ENCODE measurements at regions not wholly inside any gene's neighbourhood (a gene's known extent, or its start where the extent isn't known, plus 50 kb on each side); places are given as distances from the start of the nearest gene placed in this dataset.

DNA sequence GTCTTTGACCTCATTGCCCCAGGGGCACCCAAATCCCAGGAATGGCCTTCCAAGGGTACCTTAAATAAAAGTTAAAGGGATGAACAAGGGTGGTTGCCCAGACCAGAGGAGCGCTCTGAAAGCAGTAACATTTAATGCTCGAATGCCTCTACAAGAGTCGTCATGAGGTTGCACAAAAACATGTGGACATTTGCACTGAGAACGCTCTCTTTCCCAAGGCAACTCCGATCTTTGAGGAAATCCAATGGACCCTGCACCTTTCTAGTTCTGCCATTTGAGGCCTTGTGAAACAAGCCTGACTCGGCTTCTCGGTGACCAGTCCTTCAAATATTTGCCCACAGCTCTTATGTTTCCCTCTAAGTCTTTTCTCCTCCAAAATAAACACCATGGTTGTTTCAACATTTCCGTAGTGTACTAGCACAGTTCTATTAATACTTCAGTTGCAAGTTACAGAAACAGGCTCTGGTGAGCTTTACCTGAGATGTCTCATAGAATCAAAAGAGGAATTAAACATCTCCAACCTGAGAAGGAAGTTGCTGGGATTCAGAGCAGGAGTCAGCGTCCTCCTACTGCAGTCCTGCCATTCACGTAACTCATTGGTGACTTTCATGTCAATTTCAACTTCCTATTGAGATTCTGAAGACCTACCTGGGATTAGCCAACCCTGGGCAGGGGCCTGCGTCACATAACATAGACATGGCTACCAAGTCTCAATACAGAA lies 168.8 kb upstream of the RAI14 start:
- Histone ChIP-seq H3K9me3 (ENCODE audit: control insufficient read depth, insufficient read depth, low read length) (no peaks in the 10 kb centered on the region), H3K27ac (ENCODE audit: low read depth, low read length) (no peak overlapping the region), H3K9ac (ENCODE audit: low read depth, low read length) (no peak overlapping the region), H3K4me1 (ENCODE audit: control insufficient read depth, insufficient read depth, low read length) (peaks cover 44% of the 10 kb centered on the region), H3K27me3 (ENCODE audit: control insufficient read depth, insufficient read depth, low read length) (no peaks in the 10 kb centered on the region), H3K4me3 (ENCODE audit: low read depth, low read length) (no peak overlapping the region), H3K36me3 (ENCODE audit: control insufficient read depth, insufficient read depth, low read length) (no peaks in the 10 kb centered on the region)

DNA sequence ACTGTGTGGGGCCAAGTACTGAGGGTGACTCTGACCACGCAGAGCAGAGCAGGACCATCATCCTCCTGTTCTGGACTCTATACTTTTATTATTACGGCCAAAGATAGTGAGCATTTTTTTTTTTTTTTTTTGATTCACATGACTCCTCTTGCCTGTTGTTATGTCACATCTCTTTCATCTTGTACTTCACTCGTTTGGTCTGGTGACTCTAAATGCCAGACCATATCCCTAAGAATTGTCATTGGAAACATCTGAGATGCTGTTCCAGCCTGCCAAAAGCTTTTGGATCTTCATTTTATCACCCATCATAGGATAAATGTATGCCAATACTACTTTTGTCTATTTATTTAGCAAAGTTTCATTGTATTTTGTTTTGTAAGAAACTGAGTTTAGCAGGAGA lies 168.2 kb upstream of the RAI14 start:
- no peak overlapping the region for H3K9ac ChIP-seq (ENCODE audit: low read depth, low read length)

DNA sequence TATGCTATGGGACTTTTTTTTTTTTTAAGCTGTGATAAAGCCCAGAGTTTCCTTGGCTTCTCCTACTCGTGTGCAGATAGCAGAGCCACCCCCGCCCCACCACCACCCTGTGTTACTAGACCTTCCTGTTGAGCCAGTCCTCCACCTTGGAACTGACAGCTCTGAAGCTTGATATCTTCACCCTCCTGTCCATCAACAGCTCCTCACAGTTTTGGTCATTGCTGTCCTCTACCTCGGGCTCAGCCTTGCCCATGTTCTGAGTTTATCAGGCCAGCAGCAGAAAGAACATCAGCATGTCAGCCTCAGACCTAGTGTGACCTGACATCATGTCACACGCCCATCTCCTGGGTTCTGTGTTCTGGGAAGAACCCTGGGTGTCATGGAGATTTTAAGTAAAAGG lies 167.1 kb upstream of the RAI14 start:
- H3K27me3 ChIP-seq (ENCODE audit: control insufficient read depth, insufficient read depth, low read length): no peaks in the 10 kb centered on the region
- no peaks in the 10 kb centered on the region for H3K9me3 ChIP-seq (ENCODE audit: control insufficient read depth, insufficient read depth, low read length)
- no peak overlapping the region for H3K9ac ChIP-seq (ENCODE audit: low read depth, low read length)
- H3K4me3 ChIP-seq (ENCODE audit: low read depth, low read length): no peak overlapping the region
- no peaks in the 10 kb centered on the region for H3K36me3 ChIP-seq (ENCODE audit: control insufficient read depth, insufficient read depth, low read length)
- H3K27ac ChIP-seq (ENCODE audit: low read depth, low read length): no peak overlapping the region
- H3K4me1 ChIP-seq (ENCODE audit: control insufficient read depth, insufficient read depth, low read length): peaks cover 34% of the 10 kb centered on the region

More for the DNA sequence above, 168.2 kb upstream of the RAI14 start:
- no peaks in the 10 kb centered on the region for H3K27me3 ChIP-seq (ENCODE audit: control insufficient read depth, insufficient read depth, low read length)
- peaks cover 44% of the 10 kb centered on the region for H3K4me1 ChIP-seq (ENCODE audit: control insufficient read depth, insufficient read depth, low read length)
- H3K27ac ChIP-seq (ENCODE audit: low read depth, low read length): no peak overlapping the region
- no peaks in the 10 kb centered on the region for H3K36me3 ChIP-seq (ENCODE audit: control insufficient read depth, insufficient read depth, low read length)
- no peak overlapping the region for H3K4me3 ChIP-seq (ENCODE audit: low read depth, low read length)
- no peaks in the 10 kb centered on the region for H3K9me3 ChIP-seq (ENCODE audit: control insufficient read depth, insufficient read depth, low read length)

DNA sequence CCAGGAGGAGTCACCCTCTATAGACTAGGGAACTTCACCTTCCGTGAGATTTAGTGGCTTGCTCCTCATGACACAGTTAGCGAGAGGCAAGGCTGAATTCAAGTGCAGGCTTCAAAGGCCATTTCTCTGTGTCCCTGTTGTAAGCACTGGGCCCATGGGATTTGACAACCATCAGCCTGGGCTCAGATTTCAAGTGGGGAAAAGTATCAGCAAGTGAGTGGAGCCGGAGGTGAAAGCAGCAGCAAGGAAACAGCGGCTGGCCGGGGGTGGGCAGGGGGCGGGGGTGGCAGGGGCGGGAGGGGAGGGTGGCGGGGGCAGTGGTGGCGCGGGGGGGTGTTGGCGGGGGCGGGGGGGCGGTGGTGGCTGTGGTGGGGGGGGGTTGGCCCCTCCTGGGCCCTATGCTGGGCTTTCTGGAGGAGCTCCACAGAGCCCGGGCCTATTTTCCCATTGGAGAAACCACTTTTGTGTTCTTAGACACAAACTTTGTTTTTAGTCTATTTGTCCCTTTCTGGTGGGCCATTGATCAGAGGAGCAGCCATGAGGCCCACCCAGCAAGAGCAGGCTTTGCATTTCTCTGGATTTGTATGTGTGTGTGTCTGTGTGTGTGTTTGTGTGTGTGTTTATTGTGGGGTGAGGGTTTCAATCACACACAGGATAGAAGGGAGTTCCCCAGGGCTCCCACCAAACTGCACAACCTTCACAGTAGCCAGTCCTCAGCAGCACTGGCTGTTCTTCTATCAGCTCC lies 165.4 kb upstream of the RAI14 start:
- Histone ChIP-seq H3K4me3 (ENCODE audit: low read depth, low read length) (peak overlapping the region; percentile 17; the same call in 1 of the 2 replicates), H3K27me3 (ENCODE audit: control insufficient read depth, insufficient read depth, low read length) (no peaks in the 10 kb centered on the region), H3K9ac (ENCODE audit: low read depth, low read length) (no peak overlapping the region), H3K36me3 (ENCODE audit: control insufficient read depth, insufficient read depth, low read length) (no peaks in the 10 kb centered on the region), H3K4me1 (ENCODE audit: control insufficient read depth, insufficient read depth, low read length) (peaks cover 27% of the 10 kb centered on the region), H3K9me3 (ENCODE audit: control insufficient read depth, insufficient read depth, low read length) (peaks cover 3% of the 10 kb centered on the region; the same call in 1 of the 2 replicates), H3K27ac (ENCODE audit: low read depth, low read length) (peak overlapping the region; percentile 61)

DNA sequence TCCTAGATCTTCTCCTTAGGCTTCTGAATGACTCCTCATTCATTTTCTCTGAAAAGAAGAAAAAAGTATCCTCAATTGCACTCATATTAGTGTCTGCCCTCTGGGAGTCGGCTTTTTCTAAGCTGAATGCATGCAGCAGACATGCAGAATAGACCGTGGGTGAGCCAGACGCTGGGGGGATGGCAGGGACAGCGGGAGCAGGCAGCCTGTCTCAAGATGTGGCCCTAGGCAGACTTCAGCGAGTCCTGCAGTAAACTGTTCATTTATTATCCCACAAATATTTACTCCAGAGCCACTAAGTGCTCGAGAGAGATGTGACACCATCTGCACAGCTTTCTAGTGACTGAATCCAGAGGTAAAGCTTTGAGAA lies 164.9 kb upstream of the RAI14 start:
- Histone ChIP-seq H3K27me3 (ENCODE audit: control insufficient read depth, insufficient read depth, low read length) (no peaks in the 10 kb centered on the region), H3K27ac (ENCODE audit: low read depth, low read length) (peak overlapping the region; percentile 51), H3K4me1 (ENCODE audit: control insufficient read depth, insufficient read depth, low read length) (peaks cover 22% of the 10 kb centered on the region), H3K9ac (ENCODE audit: low read depth, low read length) (no peak overlapping the region), H3K4me3 (ENCODE audit: low read depth, low read length) (no peak overlapping the region), H3K36me3 (ENCODE audit: control insufficient read depth, insufficient read depth, low read length) (no peaks in the 10 kb centered on the region), H3K9me3 (ENCODE audit: control insufficient read depth, insufficient read depth, low read length) (peaks cover 3% of the 10 kb centered on the region; the same call in 1 of the 2 replicates)

DNA sequence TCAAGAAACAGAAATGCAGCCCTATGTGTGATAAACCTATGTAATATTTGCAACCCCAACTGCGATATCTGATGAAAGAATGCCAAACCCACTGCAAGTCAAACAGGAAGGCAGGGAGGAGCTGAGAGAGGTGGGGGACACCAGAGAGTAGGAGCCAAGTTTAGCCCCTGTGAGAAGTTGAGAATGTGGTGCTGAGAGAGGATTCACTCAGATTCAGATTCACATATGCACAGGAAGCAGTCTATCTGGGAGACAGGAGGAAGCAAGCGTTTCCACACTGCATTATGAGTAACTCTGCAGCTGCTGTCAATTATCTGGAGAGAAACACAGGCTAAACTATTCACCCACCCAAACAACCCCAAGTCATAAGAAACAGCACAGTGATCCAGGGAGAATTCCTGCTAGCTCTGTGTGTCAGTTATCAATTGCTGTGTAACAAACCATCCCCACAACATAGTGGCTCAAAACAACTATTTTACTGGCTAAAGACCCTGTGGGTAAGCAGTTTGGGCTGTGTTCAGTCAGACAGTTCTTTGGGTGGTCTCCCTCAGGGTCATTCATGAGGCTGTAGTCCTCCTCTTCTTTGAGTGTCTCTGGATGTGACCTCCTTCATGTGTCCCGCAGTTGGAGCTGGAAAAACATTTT lies 161.9 kb upstream of the RAI14 start:
- Histone ChIP-seq H3K4me3 (ENCODE audit: low read depth, low read length) (no peak overlapping the region), H3K4me1 (ENCODE audit: control insufficient read depth, insufficient read depth, low read length) (peaks cover 22% of the 10 kb centered on the region), H3K27ac (ENCODE audit: low read depth, low read length) (no peak overlapping the region), H3K27me3 (ENCODE audit: control insufficient read depth, insufficient read depth, low read length) (no peaks in the 10 kb centered on the region), H3K36me3 (ENCODE audit: control insufficient read depth, insufficient read depth, low read length) (no peaks in the 10 kb centered on the region), H3K9ac (ENCODE audit: low read depth, low read length) (no peak overlapping the region), H3K9me3 (ENCODE audit: control insufficient read depth, insufficient read depth, low read length) (peaks cover 3% of the 10 kb centered on the region; the same call in 1 of the 2 replicates)

DNA sequence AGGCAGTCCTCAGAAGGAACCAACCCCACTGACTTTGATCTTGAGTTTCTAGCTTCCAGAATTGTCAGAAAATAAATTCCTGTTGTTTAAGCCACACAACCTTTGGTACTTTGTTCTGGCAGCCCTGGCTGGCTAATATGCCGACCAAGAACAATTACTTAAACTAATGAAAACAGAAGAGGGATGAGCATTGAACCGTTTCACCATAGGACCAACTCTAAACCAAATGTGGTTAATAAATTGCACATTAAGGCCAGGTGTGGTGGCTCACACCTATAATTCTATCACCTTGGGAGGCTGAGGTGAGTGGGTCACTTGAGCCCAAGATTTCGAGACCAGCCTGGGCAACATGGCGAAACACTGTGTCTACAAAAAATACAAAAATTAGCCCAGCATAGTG lies 160.9 kb upstream of the RAI14 start:
- no peak overlapping the region for H3K4me3 ChIP-seq (ENCODE audit: low read depth, low read length)
- H3K4me1 ChIP-seq (ENCODE audit: control insufficient read depth, insufficient read depth, low read length): peaks cover 20% of the 10 kb centered on the region
- H3K9ac ChIP-seq (ENCODE audit: low read depth, low read length): no peak overlapping the region
- H3K36me3 ChIP-seq (ENCODE audit: control insufficient read depth, insufficient read depth, low read length): no peaks in the 10 kb centered on the region
- H3K27me3 ChIP-seq (ENCODE audit: control insufficient read depth, insufficient read depth, low read length): no peaks in the 10 kb centered on the region
- H3K27ac ChIP-seq (ENCODE audit: low read depth, low read length): no peak overlapping the region
- H3K9me3 ChIP-seq (ENCODE audit: control insufficient read depth, insufficient read depth, low read length): peaks cover 3% of the 10 kb centered on the region; the same call in 1 of the 2 replicates

DNA sequence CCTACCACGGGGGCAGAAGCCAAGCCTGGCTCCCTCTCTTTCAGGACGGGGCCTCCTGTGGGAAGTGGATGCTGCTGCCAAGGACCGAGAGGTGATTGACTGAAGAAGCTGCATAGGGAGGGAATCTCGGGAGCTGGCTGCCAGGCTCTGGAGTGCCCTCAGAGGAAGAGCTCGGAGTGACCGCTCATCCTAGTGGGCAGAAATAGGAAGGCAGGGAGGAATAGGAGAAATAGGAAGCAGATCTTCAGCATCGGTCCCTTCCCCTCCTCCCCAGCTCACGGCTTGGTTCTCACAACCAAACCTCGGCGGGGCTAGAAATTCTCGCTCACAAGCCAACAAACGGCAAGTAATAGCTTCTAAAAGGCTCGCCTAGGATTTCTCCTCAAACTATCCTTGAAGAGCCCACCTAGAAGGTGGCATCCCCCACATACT lies 159.9 kb upstream of the RAI14 start:
- Histone ChIP-seq H3K4me1 (ENCODE audit: control insufficient read depth, insufficient read depth, low read length) (peaks cover 12% of the 10 kb centered on the region), H3K36me3 (ENCODE audit: control insufficient read depth, insufficient read depth, low read length) (no peaks in the 10 kb centered on the region), H3K9ac (ENCODE audit: low read depth, low read length) (no peak overlapping the region), H3K4me3 (ENCODE audit: low read depth, low read length) (no peak overlapping the region), H3K9me3 (ENCODE audit: control insufficient read depth, insufficient read depth, low read length) (peaks cover 3% of the 10 kb centered on the region; the same call in 1 of the 2 replicates), H3K27ac (ENCODE audit: low read depth, low read length) (no peak overlapping the region), H3K27me3 (ENCODE audit: control insufficient read depth, insufficient read depth, low read length) (no peaks in the 10 kb centered on the region)

DNA sequence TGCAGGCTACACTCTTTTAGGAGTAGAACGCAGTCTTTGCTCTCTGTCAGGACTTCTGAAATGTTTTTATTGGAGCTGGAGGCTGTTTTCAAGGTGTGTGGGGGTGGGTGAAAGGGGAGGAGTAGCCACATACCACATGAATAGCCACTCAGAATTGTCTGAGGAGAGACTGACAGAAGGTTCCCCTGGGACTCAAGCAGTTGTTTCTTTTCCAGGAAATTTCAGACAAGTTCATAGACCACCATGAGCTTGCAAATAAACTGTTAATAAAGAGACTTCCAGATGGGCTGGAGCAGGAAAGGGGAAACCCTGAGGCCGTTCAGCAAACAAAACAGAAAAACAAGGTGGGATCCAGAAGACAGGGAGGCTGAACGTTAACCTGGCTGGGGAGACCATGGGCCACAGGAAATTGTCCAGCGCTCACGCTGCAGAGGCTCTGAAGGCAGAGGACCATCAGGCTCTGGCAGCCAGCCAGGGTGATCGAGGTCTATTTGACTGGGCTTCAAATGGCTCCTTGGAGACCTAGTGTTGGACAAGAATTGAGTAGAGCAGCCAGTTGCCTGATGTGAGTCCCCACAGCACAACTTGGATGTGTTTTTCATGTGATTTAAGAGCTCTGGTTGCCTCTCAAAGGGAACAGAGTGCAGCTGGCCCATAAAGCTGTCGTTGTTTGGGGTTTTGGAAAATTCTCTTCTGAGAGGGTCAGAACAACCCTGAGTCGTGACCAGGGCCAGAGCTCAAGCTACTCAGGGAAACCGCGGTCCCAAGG lies 159.2 kb upstream of the RAI14 start:
- Histone ChIP-seq H3K27me3 (ENCODE audit: control insufficient read depth, insufficient read depth, low read length) (no peaks in the 10 kb centered on the region), H3K4me1 (ENCODE audit: control insufficient read depth, insufficient read depth, low read length) (peaks cover 6% of the 10 kb centered on the region), H3K9me3 (ENCODE audit: control insufficient read depth, insufficient read depth, low read length) (peaks cover 3% of the 10 kb centered on the region; the same call in 1 of the 2 replicates), H3K27ac (ENCODE audit: low read depth, low read length) (no peak overlapping the region), H3K36me3 (ENCODE audit: control insufficient read depth, insufficient read depth, low read length) (no peaks in the 10 kb centered on the region), H3K4me3 (ENCODE audit: low read depth, low read length) (no peak overlapping the region), H3K9ac (ENCODE audit: low read depth, low read length) (no peak overlapping the region)

DNA sequence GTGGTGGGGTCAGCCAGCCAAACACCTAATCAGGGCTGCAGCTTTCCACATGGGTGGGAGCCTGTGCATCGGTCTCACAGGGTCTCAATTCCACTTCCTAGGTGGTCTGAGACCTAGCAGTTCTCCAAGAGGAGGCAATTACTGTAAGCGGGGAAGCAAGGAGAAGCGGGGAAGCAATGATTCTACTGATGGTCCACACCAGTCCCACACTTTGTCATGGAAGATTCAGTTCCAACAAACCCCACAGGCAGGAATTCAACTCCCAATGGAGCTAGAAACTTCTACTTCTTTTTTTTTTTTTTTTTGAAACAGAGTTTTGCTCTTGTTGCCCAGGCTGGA lies 158.7 kb upstream of the RAI14 start:
- Histone ChIP-seq H3K4me3 (ENCODE audit: low read depth, low read length) (no peak overlapping the region), H3K27ac (ENCODE audit: low read depth, low read length) (no peak overlapping the region), H3K27me3 (ENCODE audit: control insufficient read depth, insufficient read depth, low read length) (no peaks in the 10 kb centered on the region), H3K9ac (ENCODE audit: low read depth, low read length) (no peak overlapping the region), H3K4me1 (ENCODE audit: control insufficient read depth, insufficient read depth, low read length) (peaks cover 6% of the 10 kb centered on the region), H3K9me3 (ENCODE audit: control insufficient read depth, insufficient read depth, low read length) (peaks cover 3% of the 10 kb centered on the region; the same call in 1 of the 2 replicates), H3K36me3 (ENCODE audit: control insufficient read depth, insufficient read depth, low read length) (no peaks in the 10 kb centered on the region)
